Kidney epithelial cell (primary cell): ENCODE measurements at regions not wholly inside any gene's neighbourhood (a gene's known extent, or its start where the extent isn't known, plus 50 kb on each side); places are given as distances from the start of the nearest gene placed in this dataset.

ENCODE experiments used
- DNase-seq: peaks from one replicate; pipeline ENCODE4 v3.0.0-alpha.2; 2010; ENCODE audit warnings: low read depth
- H3K27me3 ChIP-seq: 2 replicates; pipeline ENCODE4 v1.6.0; 2011; ENCODE audit warnings: low read length; ENCODE audit not compliant: control insufficient read depth, insufficient read depth
- H3K36me3 ChIP-seq: 2 replicates; pipeline ENCODE4 v1.5.1; 2011; ENCODE audit warnings: low read length; ENCODE audit not compliant: control insufficient read depth, insufficient read depth
- H3K4me3 ChIP-seq: 2 replicates; pipeline ENCODE4 v1.5.1; 2011; ENCODE audit warnings: low read depth, mild to moderate bottlenecking, control low read depth, low read length
- CTCF ChIP-seq: IDR thresholded peaks from 2 replicates; pipeline ENCODE4 v1.5.1; 2011; ENCODE audit warnings: mild to moderate bottlenecking, moderate library complexity, low read length, control low read depth, inconsistent platforms; ENCODE audit not compliant: insufficient read depth, poor library complexity, severe bottlenecking

GRCh38 chr6:113425977-113426660 is 431.0 kb upstream of the MARCKS start:
- TF ChIP-seq CTCF: no peak

GRCh38 chr6:113427617-113428016 is 429.5 kb upstream of the MARCKS start:
- DNase-seq: no peak
- Histone ChIP-seq H3K4me3 (no peak overlapping the region), H3K36me3 (no peaks in the 10 kb centered on the region), H3K27me3 (no peaks in the 10 kb centered on the region)
- TF ChIP-seq CTCF: no peak

More at GRCh38 chr6:113425977-113426660, 431.0 kb upstream of the MARCKS start:
- no peak for DNase-seq
- H3K36me3 ChIP-seq: no peaks in the 10 kb centered on the region
- H3K27me3 ChIP-seq: no peaks in the 10 kb centered on the region
- no peak overlapping the region for H3K4me3 ChIP-seq

- H3K27me3 ChIP-seq: no peaks in the 10 kb centered on the region
- H3K4me3 ChIP-seq: no peak overlapping the region
- H3K36me3 ChIP-seq: no peaks in the 10 kb centered on the region
- no peak for TF ChIP-seq CTCF
- DNase-seq: no peak
These were observed 428.4 kb upstream of the MARCKS start for GRCh38 chr6:113428702-113429101.

- TF ChIP-seq CTCF: no peak
- Histone ChIP-seq H3K36me3 (no peaks in the 10 kb centered on the region), H3K4me3 (no peak overlapping the region), H3K27me3 (no peaks in the 10 kb centered on the region)
- no peak for DNase-seq
These were observed 424.4 kb upstream of the MARCKS start for GRCh38 chr6:113432521-113433334.

GRCh38 chr6:113433335-113433991 is 423.7 kb upstream of the MARCKS start:
- Histone ChIP-seq H3K27me3 (no peaks in the 10 kb centered on the region), H3K4me3 (no peak overlapping the region), H3K36me3 (no peaks in the 10 kb centered on the region)
- TF ChIP-seq CTCF: no peak
- no peak for DNase-seq
